ENCODE measurements at regions not wholly inside any gene's neighbourhood (a gene's known extent, or its start where the extent isn't known, plus 50 kb on each side); places are given as distances from the start of the nearest gene placed in this dataset.

GRCh38 chr2:215839816-215840215 is 173.5 kb downstream of the MREG start:
- no peak for TF ChIP-seq CTCF (IDR thresholded peaks at IDR 0.05; ENCODE audit: low read length)
- no peak for TF ChIP-seq EZH2 (IDR thresholded peaks at IDR 0.05; ENCODE audit: borderline replicate concordance, low read length)
